AML-193 (cell line): ENCODE measurements at regions not wholly inside any gene's neighbourhood (a gene's known extent, or its start where the extent isn't known, plus 50 kb on each side); places are given as distances from the start of the nearest gene placed in this dataset.

Experiments used
- DNase-seq, 2 experiments: peaks; one replicate each; lab custom pipeline; 2025; lab: John Stamatoyannopoulos, UW

- no peak for DNase-seq
These were observed 318.7 kb downstream of the TMEM161B start for GRCh38 chr5:87949676-87950631.

GRCh38 chr5:87948486-87948885, 320.2 kb downstream of the TMEM161B start:
- no peak for DNase-seq

GRCh38 chr5:87946271-87946670, 322.4 kb downstream of the TMEM161B start:
- DNase-seq = no peak

GRCh38 chr5:87945286-87945650, 323.4 kb downstream of the TMEM161B start:
- no peak for DNase-seq

- no peak for DNase-seq
These were observed 323.9 kb downstream of the TMEM161B start for GRCh38 chr5:87944553-87945285.

GRCh38 chr5:87940775-87941174, 327.9 kb downstream of the TMEM161B start:
- no peak for DNase-seq

GRCh38 chr5:87936667-87937066, 332.0 kb downstream of the TMEM161B start:
- no peak for DNase-seq

GRCh38 chr5:87924436-87924835, 344.2 kb downstream of the TMEM161B start:
- DNase-seq = no peak

- DNase-seq = no peak
These were observed 352.3 kb downstream of the TMEM161B start for GRCh38 chr5:87916320-87916719.

GRCh38 chr5:87912419-87912818, 356.2 kb downstream of the TMEM161B start:
- DNase-seq = no peak

GRCh38 chr5:87909382-87909781, 359.3 kb downstream of the TMEM161B start:
- no peak for DNase-seq

- DNase-seq = no peak
These were observed 361.7 kb downstream of the TMEM161B start for GRCh38 chr5:87906962-87907361.

- DNase-seq = no peak
These were observed 368.2 kb downstream of the TMEM161B start for GRCh38 chr5:87900419-87900818.

GRCh38 chr5:87899721-87900131, 368.9 kb downstream of the TMEM161B start:
- no peak for DNase-seq

GRCh38 chr5:87899208-87899661, 369.4 kb downstream of the TMEM161B start:
- no peak for DNase-seq

GRCh38 chr5:87898574-87898973, 370.1 kb downstream of the TMEM161B start:
- no peak for DNase-seq

- no peak for DNase-seq
These were observed 380.5 kb downstream of the TMEM161B start for GRCh38 chr5:87888139-87888538.

- DNase-seq = no peak
These were observed 381.4 kb downstream of the TMEM161B start for GRCh38 chr5:87887247-87887646.

- DNase-seq = no peak
These were observed 382.5 kb downstream of the TMEM161B start for GRCh38 chr5:87886164-87886563.

GRCh38 chr5:87885758-87886157, 382.9 kb downstream of the TMEM161B start:
- no peak for DNase-seq

GRCh38 chr5:87877495-87877894, 391.1 kb downstream of the TMEM161B start:
- DNase-seq = no peak

GRCh38 chr5:87877023-87877422, 391.6 kb downstream of the TMEM161B start:
- no peak for DNase-seq

GRCh38 chr5:87876616-87877015, 392.0 kb downstream of the TMEM161B start:
- DNase-seq = no peak
